PC-9 (cell line): ENCODE measurements at regions not wholly inside any gene's neighbourhood (a gene's known extent, or its start where the extent isn't known, plus 50 kb on each side); places are given as distances from the start of the nearest gene placed in this dataset.

Source experiments
- BruUV-seq: library from RNA; stranded (reverse); fragments of 400-500 nt; replicated peaks from 2 replicates; lab custom pipeline; 2021; lab: Mats Ljungman, UMichigan
- CTCF ChIA-PET: fragments of 300-600 bp; sonication (Branson Sonifier 250); formaldehyde crosslinking; loops from one replicate; lab custom pipeline; 2022; ENCODE audit warnings: antibody characterized with exemption; lab: Charles Lee
- POLR2A ChIA-PET: fragments of 300-600 bp; sonication (Branson Sonifier 250); formaldehyde crosslinking; loops from one replicate; lab custom pipeline; 2022; ENCODE audit warnings: antibody characterized with exemption; ENCODE audit not compliant: unreplicated experiment; lab: Charles Lee
- DNase-seq, 2 experiments: peaks; one replicate each; pipeline versions ENCODE4 v3.0.0 to v3.0.0-alpha.2; 2015 to 2022; ENCODE audit warnings: mixed read lengths in 1 of 2
- H2AFZ ChIP-seq: fragments of 200-600 bp; sonication (generic); 2 replicates; pipeline ENCODE4 v1.8.1; 2017; ENCODE audit warnings: antibody characterized with exemption
- H3F3A ChIP-seq: fragments of 200-600 bp; sonication (generic); 2 replicates; pipeline ENCODE4 v1.8.1; 2017; ENCODE audit warnings: antibody characterized with exemption, mild to moderate bottlenecking, low read depth; ENCODE audit not compliant: insufficient read depth
- H3K27ac ChIP-seq: fragments of 200-600 bp; sonication (generic); 2 replicates; pipeline ENCODE4 v1.6.1; 2016; ENCODE audit warnings: mixed run types
- H3K27me3 ChIP-seq: fragments of 200-600 bp; sonication (generic); 2 replicates; pipeline ENCODE4 v1.6.1; 2016; ENCODE audit warnings: low read depth, mixed run types; ENCODE audit not compliant: insufficient read depth
- H3K36me3 ChIP-seq: fragments of 200-600 bp; sonication (generic); 2 replicates; pipeline ENCODE4 v1.6.1; 2016; ENCODE audit warnings: low read depth, mixed run types
- H3K4me1 ChIP-seq: fragments of 200-600 bp; sonication (generic); replicated peaks from 2 replicates; pipeline ENCODE4 v1.6.1; 2016; ENCODE audit warnings: mixed run types; ENCODE audit not compliant: insufficient read depth
- H3K4me2 ChIP-seq: fragments of 200-600 bp; sonication (generic); 2 replicates; pipeline ENCODE4 v1.6.1; 2017; ENCODE audit warnings: mixed run types
- H3K4me3 ChIP-seq: fragments of 200-600 bp; sonication (generic); 2 replicates; pipeline ENCODE4 v1.6.1; 2016; ENCODE audit warnings: mixed run types
- H3K79me2 ChIP-seq: fragments of 200-600 bp; sonication (generic); 2 replicates; pipeline ENCODE4 v1.6.1; 2017; ENCODE audit warnings: low read depth, mixed run types
- H3K9me2 ChIP-seq: fragments of 200-600 bp; sonication (generic); 2 replicates; pipeline ENCODE4 v1.8.1; 2017; ENCODE audit warnings: mild to moderate bottlenecking; ENCODE audit not compliant: insufficient read depth
- H3K9me3 ChIP-seq: fragments of 200-600 bp; sonication (generic); 2 replicates; pipeline ENCODE4 v1.8.1; 2016; ENCODE audit warnings: low read depth; ENCODE audit not compliant: insufficient read depth
- H4K20me1 ChIP-seq: fragments of 200-600 bp; sonication (generic); 2 replicates; pipeline ENCODE4 v1.8.1; 2017; ENCODE audit not compliant: insufficient read depth
- EZH2 ChIP-seq: fragments of 200-600 bp; sonication (generic); IDR thresholded peaks from 2 replicates; pipeline ENCODE4 v1.8.0; 2017; ENCODE audit warnings: antibody characterized with exemption, low read depth
- intact Hi-C: fragments of 100-400 bp; cut with micrococcal nuclease; formaldehyde crosslinking; loops from one replicate; pipeline ENCODE4 v1.10.0; 2022; ENCODE audit not compliant: unreplicated experiment
- TF ChIP-seq, protein P1 (sequence below): fragments of 200-600 bp; sonication (generic); conservative IDR thresholded peaks from 2 replicates; pipeline ENCODE4 v1.6.1; 2017; ENCODE audit warnings: mixed run types, antibody characterized with exemption, mild to moderate bottlenecking, moderate library complexity

DNA sequence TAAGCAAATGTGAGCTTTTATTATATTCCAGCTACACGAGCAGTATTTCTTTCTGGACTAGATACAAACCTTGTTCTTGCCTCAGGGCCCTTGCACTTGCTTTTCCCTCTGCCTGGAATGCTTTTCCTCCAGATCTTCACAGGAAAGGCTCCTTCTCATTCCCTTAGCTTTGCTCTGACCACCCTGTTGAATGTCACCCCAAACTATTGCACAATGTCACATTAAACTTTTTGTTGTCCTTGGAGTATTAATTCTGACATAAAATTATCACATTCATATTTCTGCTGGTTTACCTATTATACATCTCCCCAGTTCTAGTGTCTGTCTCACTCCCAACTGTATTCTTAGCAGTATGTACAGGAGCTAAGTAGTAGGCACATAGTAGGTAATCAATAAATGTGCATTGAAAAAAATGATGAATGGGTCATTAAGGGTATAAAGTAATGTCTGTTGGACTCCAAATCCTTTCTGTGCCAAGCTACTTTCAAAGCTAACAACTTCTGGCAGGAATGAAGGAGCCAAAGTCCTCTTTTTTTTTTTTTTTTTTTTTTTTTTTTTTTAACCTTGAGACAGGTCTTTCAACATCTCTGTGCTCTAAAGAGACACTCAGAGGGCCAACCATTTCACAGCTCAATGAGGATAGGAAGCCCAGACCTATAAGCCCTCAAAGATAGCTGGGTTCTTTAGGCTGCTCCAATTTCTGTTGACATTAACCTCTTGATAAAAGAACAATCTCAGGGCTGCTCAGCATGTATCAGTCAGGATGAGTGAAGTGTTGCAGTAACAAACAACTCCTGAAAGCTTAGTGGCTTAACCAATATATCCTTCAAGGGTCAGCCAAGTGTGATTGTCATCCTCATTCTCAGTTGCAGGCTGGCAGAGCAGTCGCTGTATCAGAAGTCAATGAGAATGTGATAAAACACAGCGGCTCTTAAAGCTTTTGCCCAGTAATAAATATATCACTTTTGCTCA is 424.4 kb upstream of the TBX3 start:
- Histone ChIP-seq H3K27ac (no peak overlapping the region), H3K4me2 (no peak overlapping the region), H3K27me3 (no peaks in the 10 kb centered on the region; the same call in 1 of the 2 replicates), H3K9me3 (no peaks in the 10 kb centered on the region), H3K79me2 (no peaks in the 10 kb centered on the region), H2AFZ (no peak overlapping the region), H3K4me3 (no peak overlapping the region), H3K36me3 (no peaks in the 10 kb centered on the region), H3K4me1 (no peaks in the 10 kb centered on the region), H3F3A (no peaks in the 10 kb centered on the region), H3K9me2 (no peaks in the 10 kb centered on the region), H4K20me1 (no peaks in the 10 kb centered on the region)
- TF ChIP-seq, protein P1, sequence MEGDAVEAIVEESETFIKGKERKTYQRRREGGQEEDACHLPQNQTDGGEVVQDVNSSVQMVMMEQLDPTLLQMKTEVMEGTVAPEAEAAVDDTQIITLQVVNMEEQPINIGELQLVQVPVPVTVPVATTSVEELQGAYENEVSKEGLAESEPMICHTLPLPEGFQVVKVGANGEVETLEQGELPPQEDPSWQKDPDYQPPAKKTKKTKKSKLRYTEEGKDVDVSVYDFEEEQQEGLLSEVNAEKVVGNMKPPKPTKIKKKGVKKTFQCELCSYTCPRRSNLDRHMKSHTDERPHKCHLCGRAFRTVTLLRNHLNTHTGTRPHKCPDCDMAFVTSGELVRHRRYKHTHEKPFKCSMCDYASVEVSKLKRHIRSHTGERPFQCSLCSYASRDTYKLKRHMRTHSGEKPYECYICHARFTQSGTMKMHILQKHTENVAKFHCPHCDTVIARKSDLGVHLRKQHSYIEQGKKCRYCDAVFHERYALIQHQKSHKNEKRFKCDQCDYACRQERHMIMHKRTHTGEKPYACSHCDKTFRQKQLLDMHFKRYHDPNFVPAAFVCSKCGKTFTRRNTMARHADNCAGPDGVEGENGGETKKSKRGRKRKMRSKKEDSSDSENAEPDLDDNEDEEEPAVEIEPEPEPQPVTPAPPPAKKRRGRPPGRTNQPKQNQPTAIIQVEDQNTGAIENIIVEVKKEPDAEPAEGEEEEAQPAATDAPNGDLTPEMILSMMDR: no peak
- TF ChIP-seq EZH2: no peak
- DNase-seq: no peak
- intact Hi-C loops: no loop called here
- no TSS peak for BruUV-seq
- POLR2A ChIA-PET: no interaction called here
- CTCF ChIA-PET: no interaction called here

DNA sequence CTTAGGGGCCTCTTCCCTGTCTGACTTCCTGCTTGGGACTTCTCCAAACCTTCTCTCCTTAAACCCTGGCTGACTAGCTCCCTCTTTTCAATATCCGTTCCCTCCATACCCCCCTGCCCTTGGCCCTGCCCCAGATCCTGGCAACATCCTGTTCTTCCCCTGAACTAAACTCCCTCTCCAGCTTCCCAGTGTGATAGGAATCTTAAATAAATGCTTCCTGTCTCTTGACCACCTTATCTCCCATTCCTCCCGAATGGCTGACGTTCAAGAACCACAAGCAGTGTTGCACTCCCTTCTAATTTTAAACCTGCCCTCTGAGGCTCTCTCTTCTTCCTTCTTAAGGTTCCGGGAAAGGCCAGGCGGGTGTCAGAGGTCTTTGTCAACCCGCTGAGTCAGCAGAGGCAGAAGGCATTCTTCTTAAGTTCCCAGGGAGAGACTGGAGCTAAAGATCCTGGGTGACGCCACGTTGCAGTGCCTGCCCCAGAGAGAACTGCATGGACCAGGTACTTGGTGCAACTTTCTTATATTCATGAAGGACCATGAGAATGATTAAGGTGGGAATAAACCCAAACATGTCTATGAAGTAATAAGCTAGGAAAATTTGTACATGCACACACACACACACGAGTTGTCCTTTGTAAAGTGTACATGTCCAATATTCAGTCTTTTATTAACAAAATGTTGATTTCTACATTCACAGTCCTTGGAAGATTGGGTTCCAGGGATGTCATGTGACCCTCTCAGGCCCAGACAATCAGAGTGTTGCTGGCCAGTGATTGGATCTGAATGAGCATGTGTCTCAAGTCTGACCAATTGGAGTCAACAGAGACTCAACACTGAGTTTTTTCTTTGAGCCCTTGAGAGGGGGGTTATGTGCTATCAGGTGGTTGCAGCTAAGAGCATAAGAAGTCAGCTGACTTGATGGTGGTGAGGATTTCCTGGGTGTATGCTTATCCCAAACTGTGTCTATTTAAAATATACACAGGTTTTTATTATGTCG is 420.2 kb upstream of the TBX3 start:
- Histone ChIP-seq H3K4me1 (no peaks in the 10 kb centered on the region), H3K4me2 (no peak overlapping the region), H2AFZ (no peak overlapping the region; the same call in 1 of the 2 replicates), H3F3A (no peaks in the 10 kb centered on the region), H3K9me3 (no peaks in the 10 kb centered on the region), H4K20me1 (no peaks in the 10 kb centered on the region), H3K27ac (no peak overlapping the region), H3K27me3 (no peaks in the 10 kb centered on the region; the same call in 1 of the 2 replicates), H3K4me3 (no peak overlapping the region), H3K79me2 (no peaks in the 10 kb centered on the region), H3K36me3 (no peaks in the 10 kb centered on the region), H3K9me2 (no peaks in the 10 kb centered on the region)
- no peak for TF ChIP-seq EZH2
- TF ChIP-seq, protein P1: no peak
- POLR2A ChIA-PET: no interaction called here
- CTCF ChIA-PET: no interaction called here
- DNase-seq: peak in 1 of 2 experiments; percentile 37
- intact Hi-C loops: no loop called here
- no TSS peak for BruUV-seq

DNA sequence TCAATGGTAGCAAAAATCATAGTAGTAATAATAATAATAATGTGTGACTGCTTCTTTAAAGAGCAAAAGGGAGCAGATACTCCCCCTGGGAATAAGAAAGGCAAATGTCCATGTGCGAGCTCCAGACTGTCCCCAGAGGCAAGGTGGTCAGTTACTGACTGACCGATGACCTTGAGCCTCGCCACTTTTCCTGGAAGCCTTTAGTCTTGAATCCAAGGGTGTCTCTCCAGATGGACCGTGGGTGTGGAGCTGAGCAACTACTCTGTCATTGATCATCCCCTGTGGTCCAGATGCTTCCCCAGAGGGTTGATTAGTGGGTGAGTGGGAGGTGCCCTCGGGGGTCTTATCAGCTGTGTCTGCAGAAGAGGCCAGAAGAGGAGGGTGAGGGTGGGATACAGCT is 418.5 kb upstream of the TBX3 start:
- no peak overlapping the region for H3K4me2 ChIP-seq
- no peaks in the 10 kb centered on the region for H3F3A ChIP-seq
- H3K27ac ChIP-seq: no peak overlapping the region
- no peaks in the 10 kb centered on the region for H3K9me3 ChIP-seq
- H3K4me1 ChIP-seq: no peaks in the 10 kb centered on the region
- H3K36me3 ChIP-seq: no peaks in the 10 kb centered on the region
- CTCF ChIA-PET: no interaction called here
- POLR2A ChIA-PET: no interaction called here
- H3K4me3 ChIP-seq: no peak overlapping the region
- no peaks in the 10 kb centered on the region for H3K79me2 ChIP-seq
- TF ChIP-seq, protein P1: no peak
- no peak for TF ChIP-seq EZH2
- H4K20me1 ChIP-seq: no peaks in the 10 kb centered on the region
- no peak overlapping the region for H2AFZ ChIP-seq
- DNase-seq: no peak
- intact Hi-C loops: no loop called here
- H3K9me2 ChIP-seq: no peaks in the 10 kb centered on the region
- H3K27me3 ChIP-seq: no peaks in the 10 kb centered on the region; the same call in 1 of the 2 replicates
- BruUV-seq: no TSS peak
